ENCODE measurements at regions not wholly inside any gene's neighbourhood (a gene's known extent, or its start where the extent isn't known, plus 50 kb on each side); places are given as distances from the start of the nearest gene placed in this dataset.

DNA sequence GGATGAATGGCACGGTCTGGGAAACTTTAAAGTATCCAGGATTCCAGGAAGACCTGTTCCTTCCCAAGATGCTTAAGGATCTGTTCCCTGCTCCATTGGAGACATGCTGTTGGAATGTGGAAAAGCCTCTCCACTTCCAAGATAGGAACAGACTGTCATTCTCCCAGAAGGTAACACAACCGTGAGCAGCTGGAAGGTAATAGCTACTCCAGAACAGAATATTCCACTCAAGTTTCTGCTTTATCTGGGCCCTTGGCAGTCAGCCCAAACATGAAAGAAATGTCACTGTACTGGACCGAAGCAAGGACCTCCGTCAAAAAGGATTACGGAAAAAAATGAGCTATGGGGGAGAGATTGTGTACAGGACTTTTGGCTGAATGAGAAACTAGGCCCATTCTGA, 420.9 kb upstream of the NBEA start:
- Histone ChIP-seq H3K9me1 (ENCODE audit: insufficient read depth, low read length) (no peaks in the 10 kb centered on the region), H3K27ac (ENCODE audit: insufficient read depth, low read length) (no peak overlapping the region), H3K56ac (ENCODE audit: extremely low read depth, insufficient read depth, low read length) (no peak overlapping the region), H3K27me3 (ENCODE audit: control insufficient read depth, insufficient read depth, low read length) (peaks cover 2% of the 10 kb centered on the region; the same call in 1 of the 2 replicates), H4K20me1 (ENCODE audit: insufficient read depth, low read length) (no peaks in the 10 kb centered on the region), H2BK15ac (ENCODE audit: low read depth, low read length) (no peak overlapping the region), H3K23ac (ENCODE audit: low read depth, low read length) (no peak overlapping the region), H3K4me3 (ENCODE audit: insufficient read depth, low read depth, low read length) (no peak overlapping the region), H3K9ac (ENCODE audit: low read depth, low read length) (no peak overlapping the region), H3K14ac (replicated peaks; ENCODE audit: low read depth, low read length) (no peak overlapping the region), H4K91ac (ENCODE audit: insufficient read depth, low read depth, low read length) (no peak overlapping the region), H2AK5ac (ENCODE audit: low read depth, low read length) (no peak overlapping the region), H3K4ac (ENCODE audit: low read depth, low read length) (no peak overlapping the region), H3K79me1 (ENCODE audit: low read depth in 1 of 2, low read length in 2 of 2) (no peaks in the 10 kb centered on the region), H4K8ac (ENCODE audit: low read depth in 2 of 2, low read length in 2 of 2) (no peak overlapping the region), H3K9me3 (ENCODE audit: control insufficient read depth, insufficient read depth, low read length) (no peaks in the 10 kb centered on the region), H4K5ac (ENCODE audit: low read depth, low read length) (no peak overlapping the region), H2AK9ac (replicated peaks; ENCODE audit: low read depth, low read length, poor library complexity) (no peak overlapping the region), H3K4me2 (ENCODE audit: low read depth, low read length) (no peak overlapping the region), H3K18ac (ENCODE audit: low read depth, low read length) (no peak overlapping the region), H2AFZ (replicated peaks; ENCODE audit: low read length, poor library complexity) (no peak overlapping the region), H3K36me3 (ENCODE audit: control insufficient read depth, insufficient read depth, low read length) (no peaks in the 10 kb centered on the region), H2BK120ac (ENCODE audit: low read depth, low read length) (no peak overlapping the region), H3K4me1 (ENCODE audit: control insufficient read depth, insufficient read depth, low read length) (no peaks in the 10 kb centered on the region), H2BK5ac (ENCODE audit: low read depth, low read length, poor library complexity, severe bottlenecking) (no peak overlapping the region), H2BK20ac (ENCODE audit: low read depth, low read length) (no peak overlapping the region)
- TF ChIP-seq, protein P1, sequence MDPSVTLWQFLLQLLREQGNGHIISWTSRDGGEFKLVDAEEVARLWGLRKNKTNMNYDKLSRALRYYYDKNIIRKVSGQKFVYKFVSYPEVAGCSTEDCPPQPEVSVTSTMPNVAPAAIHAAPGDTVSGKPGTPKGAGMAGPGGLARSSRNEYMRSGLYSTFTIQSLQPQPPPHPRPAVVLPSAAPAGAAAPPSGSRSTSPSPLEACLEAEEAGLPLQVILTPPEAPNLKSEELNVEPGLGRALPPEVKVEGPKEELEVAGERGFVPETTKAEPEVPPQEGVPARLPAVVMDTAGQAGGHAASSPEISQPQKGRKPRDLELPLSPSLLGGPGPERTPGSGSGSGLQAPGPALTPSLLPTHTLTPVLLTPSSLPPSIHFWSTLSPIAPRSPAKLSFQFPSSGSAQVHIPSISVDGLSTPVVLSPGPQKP (IDR thresholded peaks at IDR 0.05; ENCODE audit: borderline replicate concordance, low read depth, low read length), result no peak
- TF ChIP-seq NFE2L2 (IDR thresholded peaks at IDR 0.05; ENCODE audit: low read depth, low read length) (no peak), CEBPB (IDR thresholded peaks at IDR 0.05; ENCODE audit: low read depth, low read length) (no peak), SMC3 (IDR thresholded peaks at IDR 0.05; ENCODE audit: low read depth, low read length) (no peak)
- DNase-seq (no peak), ATAC-seq (ENCODE audit: low read depth) (no peak)
- POLR2A ChIA-PET (ENCODE audit: unreplicated experiment), result no interaction called here
- no TSS peak for BruUV-seq (replicated peaks)
- CTCF ChIA-PET, result no interaction called here
- intact Hi-C loops (cut with micrococcal nuclease) (no loop called here), in situ Hi-C loops (cut with MboI; ENCODE audit: low sequenced_read_pairs) (no loop called here), dilution Hi-C loops (cut with HindIII; ENCODE audit: low sequenced_read_pairs, unreplicated experiment) (no loop called here)
- WGBS, 2 experiments (ENCODE audit: extremely low coverage in 2 of 2, insufficient read length in 1 of 2), result 70% methylated on average over 4 of the region's 5 CpGs; no CpG with 5 or more reads in 1 of the 2 experiments

Data from IMR-90 (cell line).